Thoracic aorta (tissue), 2 donors: ENCODE measurements at regions not wholly inside any gene's neighbourhood (a gene's known extent, or its start where the extent isn't known, plus 50 kb on each side); places are given as distances from the start of the nearest gene placed in this dataset.

Experiments
- ATAC-seq: fragments of 150-250 bp; one replicate; pipeline ENCODE4 v1.8.0; 2017; ENCODE audit warnings: low read depth; ENCODE audit not compliant: insufficient number of reproducible peaks, low FRiP score
- DNase-seq: peaks from one replicate; pipeline ENCODE4 v3.0.0-alpha.2; 2020; ENCODE audit warnings: low spot score
- H3K27ac ChIP-seq, 2 donors: fragments of 200-600 bp; sonication (generic); 1 replicate in 1 of 2; 2 replicates in 1 of 2; pipeline ENCODE4 v1.5.1; 2016; ENCODE audit warnings: mild to moderate bottlenecking in 2 of 2, moderate library complexity in 2 of 2
- H3K27me3 ChIP-seq: fragments of 200-600 bp; sonication (generic); replicated peaks from 2 replicates; pipeline ENCODE4 v1.6.0; 2016; ENCODE audit warnings: mild to moderate bottlenecking; ENCODE audit not compliant: insufficient read depth
- H3K36me3 ChIP-seq: fragments of 200-600 bp; sonication (generic); one replicate; pipeline ENCODE4 v1.5.1; 2016
- H3K4me1 ChIP-seq, 2 donors: fragments of 200-600 bp; sonication (generic); 1 replicate in 1 of 2; 2 replicates in 1 of 2; pipeline versions ENCODE4 v1.5.1 to v1.6.0; 2016; ENCODE audit warnings: low read depth in 2 of 2, mild to moderate bottlenecking in 1 of 2; ENCODE audit not compliant: control insufficient read depth in 1 of 2
- H3K4me3 ChIP-seq: fragments of 200-600 bp; sonication (generic); 2 replicates; pipeline ENCODE4 v1.5.1; 2016; ENCODE audit warnings: mild to moderate bottlenecking
- H3K9me3 ChIP-seq: fragments of 200-600 bp; sonication (generic); 2 replicates; pipeline ENCODE4 v1.5.1; 2016
- TF ChIP-seq, protein P1 (sequence below): fragments of 200-600 bp; sonication (generic); IDR thresholded peaks from one replicate; pipeline ENCODE4 v1.5.1; 2019; ENCODE audit warnings: antibody characterized with exemption

- Histone ChIP-seq H3K27ac (no peak overlapping the region), H3K9me3 (no peaks in the 10 kb centered on the region), H3K36me3 (no peaks in the 10 kb centered on the region), H3K27me3 (no peaks in the 10 kb centered on the region), H3K4me1 (no peaks in the 10 kb centered on the region), H3K4me3 (no peak overlapping the region)
- DNase-seq (no peak), ATAC-seq (no peak)
- TF ChIP-seq, protein P1, sequence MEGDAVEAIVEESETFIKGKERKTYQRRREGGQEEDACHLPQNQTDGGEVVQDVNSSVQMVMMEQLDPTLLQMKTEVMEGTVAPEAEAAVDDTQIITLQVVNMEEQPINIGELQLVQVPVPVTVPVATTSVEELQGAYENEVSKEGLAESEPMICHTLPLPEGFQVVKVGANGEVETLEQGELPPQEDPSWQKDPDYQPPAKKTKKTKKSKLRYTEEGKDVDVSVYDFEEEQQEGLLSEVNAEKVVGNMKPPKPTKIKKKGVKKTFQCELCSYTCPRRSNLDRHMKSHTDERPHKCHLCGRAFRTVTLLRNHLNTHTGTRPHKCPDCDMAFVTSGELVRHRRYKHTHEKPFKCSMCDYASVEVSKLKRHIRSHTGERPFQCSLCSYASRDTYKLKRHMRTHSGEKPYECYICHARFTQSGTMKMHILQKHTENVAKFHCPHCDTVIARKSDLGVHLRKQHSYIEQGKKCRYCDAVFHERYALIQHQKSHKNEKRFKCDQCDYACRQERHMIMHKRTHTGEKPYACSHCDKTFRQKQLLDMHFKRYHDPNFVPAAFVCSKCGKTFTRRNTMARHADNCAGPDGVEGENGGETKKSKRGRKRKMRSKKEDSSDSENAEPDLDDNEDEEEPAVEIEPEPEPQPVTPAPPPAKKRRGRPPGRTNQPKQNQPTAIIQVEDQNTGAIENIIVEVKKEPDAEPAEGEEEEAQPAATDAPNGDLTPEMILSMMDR, result no peak
Observed at GRCh38 chr2:106658616-106659015, 171.5 kb downstream of the CD8B2 start.

DNA sequence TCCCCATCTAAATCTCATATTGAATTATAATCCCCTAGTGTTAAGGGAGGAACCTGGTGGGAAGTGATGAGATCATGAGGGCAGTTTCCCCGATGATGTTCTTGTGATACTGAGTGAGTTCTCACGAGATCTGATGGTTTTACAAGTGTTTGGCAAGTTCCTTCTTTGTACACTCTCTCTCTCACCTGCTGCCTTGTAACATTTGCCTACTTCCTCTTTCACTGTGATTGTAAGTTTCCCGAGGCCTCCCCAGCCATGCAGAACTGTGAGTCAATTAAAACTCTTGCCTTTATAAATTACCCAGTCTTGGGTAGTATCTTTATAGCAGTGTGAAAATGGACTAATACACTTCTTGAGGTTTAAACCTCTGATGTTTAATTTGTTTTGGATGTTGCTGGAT lies 177.5 kb downstream of the CD8B2 start:
- TF ChIP-seq, protein P1, result no peak
- DNase-seq, result no peak
- H3K36me3 ChIP-seq, result no peaks in the 10 kb centered on the region
- no peaks in the 10 kb centered on the region for H3K9me3 ChIP-seq
- no peak for ATAC-seq
- H3K4me1 ChIP-seq, result no peaks in the 10 kb centered on the region
- no peaks in the 10 kb centered on the region for H3K27me3 ChIP-seq
- no peak overlapping the region for H3K4me3 ChIP-seq
- H3K27ac ChIP-seq, result no peak overlapping the region

GRCh38 chr2:106667478-106668070 lies 180.4 kb downstream of the CD8B2 start:
- no peak for ATAC-seq
- no peak overlapping the region for H3K27ac ChIP-seq
- no peak for DNase-seq

DNA sequence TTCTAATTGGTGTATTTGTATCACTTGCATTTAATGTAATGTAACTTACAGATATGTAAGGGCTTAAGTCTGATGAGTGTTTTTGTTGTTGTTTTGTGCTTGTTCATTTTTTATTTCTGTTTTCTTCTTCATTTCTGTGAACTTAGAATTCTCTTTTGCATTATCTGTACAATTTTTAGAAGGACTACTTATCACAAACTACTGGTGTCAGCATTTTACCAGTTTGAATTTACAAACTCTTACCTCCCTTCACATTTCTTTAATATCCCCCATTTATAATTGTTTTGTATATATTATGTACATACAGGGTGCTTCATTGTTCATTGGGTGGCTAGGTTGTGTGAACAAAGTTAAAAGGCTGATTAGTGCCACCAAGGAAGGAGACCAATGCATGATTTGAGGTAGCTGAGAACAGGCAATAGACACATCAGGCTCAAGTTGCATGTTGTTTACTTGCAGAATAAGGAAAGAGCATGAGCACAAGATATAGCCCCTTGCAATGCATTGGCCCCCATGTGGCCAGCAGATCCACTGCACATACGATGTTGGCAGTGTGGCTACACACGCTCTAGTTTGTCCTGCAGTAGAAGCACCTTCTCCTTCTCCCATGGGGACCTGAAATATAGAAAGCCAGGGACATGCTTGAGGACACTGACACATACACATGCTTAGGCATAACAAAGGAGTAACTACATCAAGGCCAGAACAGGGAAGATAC lies 198.2 kb downstream of the CD8B2 start:
- Histone ChIP-seq H3K9me3 (peaks cover 4% of the 10 kb centered on the region), H3K4me1 (no peaks in the 10 kb centered on the region), H3K36me3 (no peaks in the 10 kb centered on the region), H3K4me3 (no peak overlapping the region), H3K27me3 (no peaks in the 10 kb centered on the region), H3K27ac (no peak overlapping the region)
- TF ChIP-seq, protein P1, result no peak
- ATAC-seq (no peak), DNase-seq (no peak)

More at GRCh38 chr2:106667478-106668070, 180.4 kb downstream of the CD8B2 start:
- Histone ChIP-seq H3K4me1 (no peaks in the 10 kb centered on the region), H3K36me3 (no peaks in the 10 kb centered on the region), H3K9me3 (no peaks in the 10 kb centered on the region), H3K4me3 (no peak overlapping the region), H3K27me3 (no peaks in the 10 kb centered on the region)
- TF ChIP-seq, protein P1, result no peak

DNA sequence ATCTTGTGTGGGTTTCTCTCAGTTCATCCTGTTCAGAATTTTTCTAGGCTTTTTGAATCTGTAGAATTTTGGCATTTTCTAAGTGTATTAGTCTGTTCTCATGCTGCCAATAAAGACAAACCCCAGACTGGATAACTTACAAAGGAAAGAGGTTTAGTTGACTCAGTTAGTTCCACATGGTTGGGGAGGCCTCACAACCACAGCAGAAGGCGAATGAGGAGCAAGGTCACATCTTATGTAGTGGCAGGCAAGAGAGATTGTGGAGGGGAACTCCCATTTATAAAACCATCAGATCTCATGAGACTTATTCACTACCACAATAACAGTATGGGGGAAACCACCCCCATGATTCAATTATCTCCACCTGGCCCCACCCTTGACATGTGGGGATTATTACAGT lies 199.2 kb downstream of the ST6GAL2 start:
- H3K4me1 ChIP-seq, result no peaks in the 10 kb centered on the region
- TF ChIP-seq, protein P1, result no peak
- ATAC-seq, result no peak
- no peak for DNase-seq
- H3K36me3 ChIP-seq, result no peaks in the 10 kb centered on the region
- H3K9me3 ChIP-seq, result peaks cover 4% of the 10 kb centered on the region
- H3K27ac ChIP-seq, result no peak overlapping the region
- H3K4me3 ChIP-seq, result no peak overlapping the region
- no peaks in the 10 kb centered on the region for H3K27me3 ChIP-seq
